HG02973 (cell line): ENCODE measurements at regions not wholly inside any gene's neighbourhood (a gene's known extent, or its start where the extent isn't known, plus 50 kb on each side); places are given as distances from the start of the nearest gene placed in this dataset.

Source experiments
- ATAC-seq: cut with Tn5 transposase; IDR thresholded peaks from one replicate; pipeline ENCODE4 v1.9.1; 2021; ENCODE audit warnings: moderate library complexity; ENCODE audit not compliant: unreplicated experiment

DNA sequence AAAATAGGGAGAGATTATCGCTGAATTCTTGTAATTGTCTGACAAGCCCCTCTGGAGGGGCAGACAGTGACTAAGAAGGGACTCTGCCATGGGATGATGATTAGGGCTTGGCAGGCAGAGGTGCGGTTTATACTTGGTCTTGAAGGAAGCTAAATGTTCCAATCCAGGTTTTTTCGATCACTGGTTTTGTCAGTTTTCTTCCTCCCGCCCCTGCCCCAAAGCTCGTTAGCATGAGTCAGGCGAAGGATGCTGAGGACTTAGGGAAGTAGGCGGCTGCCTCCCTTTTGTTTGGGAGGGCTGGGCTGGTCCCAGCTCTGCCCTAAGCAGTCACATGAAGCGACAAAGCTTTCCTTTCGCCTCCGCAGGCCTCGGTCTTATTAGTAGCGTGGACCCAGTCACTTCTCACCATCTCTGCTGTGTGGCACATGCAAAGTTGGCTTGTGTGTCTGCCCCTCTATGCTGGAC lies 314.2 kb downstream of the CDC5L start:
- ATAC-seq: no peak

- no peak for ATAC-seq
Observed at GRCh38 chr6:44702292-44702691, 314.8 kb downstream of the CDC5L start.

GRCh38 chr6:44704240-44705150 lies 317.0 kb downstream of the CDC5L start:
- ATAC-seq: peak; percentile 43

GRCh38 chr6:44705596-44705995 lies 318.1 kb downstream of the CDC5L start:
- ATAC-seq: no peak

GRCh38 chr6:44706011-44706410 lies 318.5 kb downstream of the CDC5L start:
- ATAC-seq: no peak

DNA sequence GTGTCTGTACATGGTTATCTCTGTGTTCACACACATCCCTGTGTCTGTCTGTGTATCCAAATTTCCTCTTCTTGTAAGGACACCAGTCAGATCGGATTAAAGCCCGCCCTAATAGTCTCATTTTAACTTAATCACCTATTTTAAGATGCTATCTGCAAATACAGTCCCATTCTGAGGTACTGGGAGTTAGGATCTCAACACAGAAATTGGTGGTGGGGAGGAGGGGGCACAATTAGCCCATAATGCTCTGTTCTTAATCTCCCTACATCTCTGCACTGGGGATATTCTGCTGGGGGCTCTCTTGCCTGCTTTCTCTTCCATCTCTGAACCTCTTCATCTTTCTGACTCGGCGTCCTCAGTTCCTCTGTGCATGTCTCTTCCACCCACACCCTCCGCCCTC lies 320.7 kb downstream of the CDC5L start:
- ATAC-seq: no peak

GRCh38 chr6:44712353-44713111 lies 325.0 kb downstream of the CDC5L start:
- no peak for ATAC-seq

DNA sequence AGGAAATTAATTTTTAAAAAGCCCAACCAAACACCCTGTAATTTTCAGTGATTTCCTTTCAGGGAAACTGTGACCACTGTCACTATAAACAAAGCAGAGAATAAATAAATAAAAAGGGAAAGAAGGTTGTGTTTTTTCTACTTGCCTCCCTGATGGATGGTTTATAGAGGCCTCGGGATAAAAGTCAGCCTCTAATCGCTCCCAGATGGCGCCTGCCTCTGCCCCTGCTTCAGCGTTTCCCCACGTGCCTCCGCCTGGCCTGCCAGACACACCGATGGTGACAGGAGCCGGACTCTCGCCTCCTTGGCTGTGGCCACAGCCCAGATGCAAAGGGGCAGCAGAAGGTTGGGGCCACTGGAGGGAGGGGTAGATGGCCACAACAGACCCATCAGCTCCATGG lies 327.7 kb downstream of the CDC5L start:
- no peak for ATAC-seq

- ATAC-seq: no peak
Observed at GRCh38 chr6:44715925-44716324, 328.4 kb downstream of the CDC5L start.

DNA sequence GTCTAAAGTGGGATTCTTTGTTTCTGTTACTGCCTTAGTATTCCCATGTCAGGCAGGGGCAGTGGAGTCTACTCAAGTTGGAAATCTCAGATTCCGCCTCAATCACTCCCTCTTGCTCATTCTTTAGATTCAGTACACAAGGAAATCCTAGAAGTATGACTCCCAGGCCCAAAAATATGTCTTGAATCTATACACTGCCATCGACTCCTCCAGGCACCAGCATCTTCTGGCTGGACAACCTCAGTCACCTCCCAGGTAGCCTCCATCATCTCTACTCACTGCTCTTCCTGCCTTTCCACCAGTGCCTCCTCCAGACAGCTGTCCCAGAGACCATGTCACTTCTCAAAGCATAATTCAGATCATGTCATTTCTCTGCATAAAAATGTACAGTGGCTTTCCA lies 329.9 kb downstream of the CDC5L start:
- no peak for ATAC-seq

- ATAC-seq: no peak
Observed at GRCh38 chr6:44721954-44722578, 334.6 kb downstream of the CDC5L start.

DNA sequence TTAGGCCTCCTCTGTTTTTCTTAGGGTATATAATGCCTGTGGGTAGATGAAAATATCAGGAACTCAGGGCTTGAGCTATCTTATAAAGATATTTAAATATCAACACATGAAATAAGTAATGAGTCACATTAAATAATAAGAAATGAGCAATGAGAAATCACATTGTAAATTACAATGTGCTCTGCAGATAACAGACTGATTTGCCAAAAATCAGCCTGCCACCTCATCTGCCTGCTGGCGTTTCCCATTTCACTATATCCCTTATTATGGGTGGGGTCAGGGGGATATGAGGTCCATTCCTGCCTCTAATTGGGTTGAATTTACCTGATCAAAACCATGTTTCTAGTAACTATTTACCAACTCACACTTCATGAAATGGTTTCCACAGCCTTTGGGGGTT lies 335.2 kb downstream of the CDC5L start:
- no peak for ATAC-seq

- no peak for ATAC-seq
Observed at GRCh38 chr6:44723439-44724197, 336.1 kb downstream of the CDC5L start.

DNA sequence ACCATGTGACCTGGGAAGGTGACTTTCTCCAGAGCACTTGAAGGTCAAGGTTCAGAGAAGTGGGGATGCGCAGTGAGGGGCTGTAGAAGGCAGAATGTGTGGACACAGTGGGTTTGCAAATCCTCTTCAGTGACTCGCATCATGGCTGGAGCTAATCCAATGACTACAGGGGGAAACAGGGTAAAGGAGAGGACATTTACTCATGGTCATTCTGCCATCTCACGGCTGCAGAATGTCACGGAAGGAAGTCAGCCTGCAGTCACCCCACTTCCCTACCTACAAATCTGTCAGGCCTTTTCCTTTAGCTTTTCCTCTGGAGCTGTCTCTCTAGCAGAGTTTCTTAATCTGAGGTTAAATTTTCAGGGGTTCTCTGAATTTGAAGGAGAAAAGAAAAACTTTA lies 337.6 kb downstream of the CDC5L start:
- ATAC-seq: no peak

GRCh38 chr6:44727651-44728630 lies 340.4 kb downstream of the CDC5L start:
- ATAC-seq: no peak

GRCh38 chr6:44730771-44731391 lies 343.4 kb downstream of the CDC5L start:
- ATAC-seq: no peak

GRCh38 chr6:44731485-44732095 lies 344.1 kb downstream of the CDC5L start:
- ATAC-seq: no peak

DNA sequence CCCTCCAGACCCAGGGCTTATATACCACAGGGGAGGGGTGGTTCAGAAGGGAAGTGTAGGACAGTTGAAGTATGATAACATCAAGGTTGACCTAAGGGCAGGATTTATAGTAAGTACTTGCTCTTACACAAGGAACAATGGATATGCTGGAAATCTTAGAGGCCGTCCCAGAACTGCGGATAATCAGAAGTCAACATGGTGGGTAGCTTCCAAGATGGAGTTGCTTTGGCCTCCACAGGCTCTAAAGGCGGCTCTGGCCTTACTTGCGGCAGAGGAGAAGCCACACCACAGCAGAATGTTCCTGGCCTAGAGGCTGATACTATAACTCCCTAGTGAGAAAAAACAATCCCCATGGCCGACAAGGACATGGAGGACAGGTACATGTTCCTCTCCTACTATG lies 344.7 kb downstream of the CDC5L start:
- no peak for ATAC-seq

DNA sequence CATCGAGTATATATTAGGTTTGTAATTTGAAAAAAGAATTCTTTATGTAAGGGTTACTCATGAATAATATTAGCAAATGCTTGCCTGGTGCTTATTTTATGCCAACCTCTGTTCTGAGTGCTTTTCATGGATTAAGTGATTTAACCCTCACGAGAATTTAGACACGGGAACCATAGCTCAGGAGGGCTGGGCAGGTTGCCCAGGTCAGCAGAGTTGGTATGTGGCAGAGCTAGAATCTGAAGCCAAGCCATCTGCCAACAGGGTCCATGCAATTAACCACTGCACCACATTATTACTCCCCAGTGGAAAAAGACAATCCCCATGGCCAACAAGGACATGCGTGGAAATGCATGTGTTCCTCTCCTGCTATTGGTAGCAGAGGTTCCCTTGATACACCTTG lies 345.6 kb downstream of the CDC5L start:
- ATAC-seq: no peak
